Fibroblast of lung (primary cell): ENCODE measurements at regions not wholly inside any gene's neighbourhood (a gene's known extent, or its start where the extent isn't known, plus 50 kb on each side); places are given as distances from the start of the nearest gene placed in this dataset.

ENCODE experiments used
- DNase-seq, 2 donors: peaks; one replicate each; pipeline versions ENCODE4 v3.0.0 to v3.0.0-alpha.2; 2010; ENCODE audit warnings: low read depth in 2 of 2
- H2AFZ ChIP-seq: 2 replicates; pipeline ENCODE4 v1.5.1; 2012; ENCODE audit warnings: low read length, control low read depth, inconsistent platforms
- H3K27ac ChIP-seq: 2 replicates; pipeline ENCODE4 v1.5.1; 2011; ENCODE audit warnings: low read length, control low read depth; ENCODE audit not compliant: insufficient read depth
- H3K27me3 ChIP-seq: 2 replicates; pipeline ENCODE4 v1.5.1; 2011; ENCODE audit warnings: mild to moderate bottlenecking, low read length; ENCODE audit not compliant: control insufficient read depth, insufficient read depth
- H3K36me3 ChIP-seq: 2 replicates; pipeline ENCODE4 v1.5.1; 2011; ENCODE audit warnings: low read length; ENCODE audit not compliant: control insufficient read depth, insufficient read depth
- H3K4me1 ChIP-seq: 2 replicates; pipeline ENCODE4 v1.5.1; 2011; ENCODE audit warnings: low read length; ENCODE audit not compliant: control insufficient read depth, insufficient read depth; ENCODE audit errors: extremely low read depth
- H3K4me2 ChIP-seq: 2 replicates; pipeline ENCODE4 v1.5.1; 2011; ENCODE audit warnings: low read length, control low read depth; ENCODE audit not compliant: insufficient read depth; ENCODE audit errors: extremely low read depth
- H3K4me3 ChIP-seq, 4 experiments: fragments of 200-600 bp in 1 of 4; sonication (generic) in 1 of 4; replicated peaks in 1 of 4; 2 replicates each; pipeline ENCODE4 v1.5.1; 2011 to 2016; ENCODE audit warnings: low read length in 4 of 4, low read depth in 3 of 4, mild to moderate bottlenecking in 3 of 4, control low read depth in 2 of 4, inconsistent platforms in 1 of 4, mixed read lengths in 1 of 4; ENCODE audit not compliant: insufficient read depth in 1 of 4; ENCODE audit errors: control extremely low read depth in 1 of 4
- H3K79me2 ChIP-seq: 2 replicates; pipeline ENCODE4 v1.5.1; 2012; ENCODE audit warnings: mild to moderate bottlenecking, low read length, inconsistent platforms; ENCODE audit not compliant: control insufficient read depth, insufficient read depth
- H3K9ac ChIP-seq: 2 replicates; pipeline ENCODE4 v1.5.1; 2011; ENCODE audit warnings: mild to moderate bottlenecking, low read length, control low read depth; ENCODE audit not compliant: insufficient read depth
- H3K9me3 ChIP-seq: 2 replicates; pipeline ENCODE4 v1.5.1; 2012; ENCODE audit warnings: low read depth, low read length; ENCODE audit not compliant: control insufficient read depth, insufficient read depth
- H4K20me1 ChIP-seq: 2 replicates; pipeline ENCODE4 v1.5.1; 2011; ENCODE audit warnings: low read length; ENCODE audit not compliant: control insufficient read depth, insufficient read depth; ENCODE audit errors: extremely low read depth
- EZH2 ChIP-seq: IDR thresholded peaks from 2 replicates; pipeline ENCODE4 v1.5.1; 2012; ENCODE audit warnings: low read length, control low read depth, mild to moderate bottlenecking; ENCODE audit errors: missing control alignments
- TF ChIP-seq, protein P1 (sequence below), 2 donors: IDR thresholded peaks in 1 of 2; conservative IDR thresholded peaks in 1 of 2; 1 replicate in 1 of 2; 2 replicates in 1 of 2; pipeline ENCODE4 v1.5.1; 2011 to 2012; ENCODE audit warnings: low read length in 2 of 2, control low read depth in 1 of 2, inconsistent platforms in 1 of 2, low read depth in 1 of 2, mild to moderate bottlenecking in 1 of 2

GRCh38 chr15:39320886-39321285, 260.0 kb upstream of the THBS1 start:
- TF ChIP-seq EZH2: no peak
- TF ChIP-seq, protein P1, sequence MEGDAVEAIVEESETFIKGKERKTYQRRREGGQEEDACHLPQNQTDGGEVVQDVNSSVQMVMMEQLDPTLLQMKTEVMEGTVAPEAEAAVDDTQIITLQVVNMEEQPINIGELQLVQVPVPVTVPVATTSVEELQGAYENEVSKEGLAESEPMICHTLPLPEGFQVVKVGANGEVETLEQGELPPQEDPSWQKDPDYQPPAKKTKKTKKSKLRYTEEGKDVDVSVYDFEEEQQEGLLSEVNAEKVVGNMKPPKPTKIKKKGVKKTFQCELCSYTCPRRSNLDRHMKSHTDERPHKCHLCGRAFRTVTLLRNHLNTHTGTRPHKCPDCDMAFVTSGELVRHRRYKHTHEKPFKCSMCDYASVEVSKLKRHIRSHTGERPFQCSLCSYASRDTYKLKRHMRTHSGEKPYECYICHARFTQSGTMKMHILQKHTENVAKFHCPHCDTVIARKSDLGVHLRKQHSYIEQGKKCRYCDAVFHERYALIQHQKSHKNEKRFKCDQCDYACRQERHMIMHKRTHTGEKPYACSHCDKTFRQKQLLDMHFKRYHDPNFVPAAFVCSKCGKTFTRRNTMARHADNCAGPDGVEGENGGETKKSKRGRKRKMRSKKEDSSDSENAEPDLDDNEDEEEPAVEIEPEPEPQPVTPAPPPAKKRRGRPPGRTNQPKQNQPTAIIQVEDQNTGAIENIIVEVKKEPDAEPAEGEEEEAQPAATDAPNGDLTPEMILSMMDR (conservative IDR thresholded peaks at IDR 0.05 in 1 of 2, IDR thresholded peaks at IDR 0.05 in 1 of 2; ENCODE audit: low read depth in 1 of 2, low read length in 2 of 2): no peak
- H3K4me2 ChIP-seq: no peak overlapping the region
- H3K27me3 ChIP-seq: no peaks in the 10 kb centered on the region
- H3K4me3 ChIP-seq: no peak overlapping the region
- H2AFZ ChIP-seq: no peak overlapping the region
- H3K27ac ChIP-seq: no peak overlapping the region
- no peaks in the 10 kb centered on the region for H3K4me1 ChIP-seq
- H4K20me1 ChIP-seq: no peaks in the 10 kb centered on the region
- no peaks in the 10 kb centered on the region for H3K36me3 ChIP-seq
- H3K9me3 ChIP-seq: no peaks in the 10 kb centered on the region
- DNase-seq: peak; percentile 58 to 87
- no peak overlapping the region for H3K9ac ChIP-seq
- H3K79me2 ChIP-seq: no peaks in the 10 kb centered on the region

DNA sequence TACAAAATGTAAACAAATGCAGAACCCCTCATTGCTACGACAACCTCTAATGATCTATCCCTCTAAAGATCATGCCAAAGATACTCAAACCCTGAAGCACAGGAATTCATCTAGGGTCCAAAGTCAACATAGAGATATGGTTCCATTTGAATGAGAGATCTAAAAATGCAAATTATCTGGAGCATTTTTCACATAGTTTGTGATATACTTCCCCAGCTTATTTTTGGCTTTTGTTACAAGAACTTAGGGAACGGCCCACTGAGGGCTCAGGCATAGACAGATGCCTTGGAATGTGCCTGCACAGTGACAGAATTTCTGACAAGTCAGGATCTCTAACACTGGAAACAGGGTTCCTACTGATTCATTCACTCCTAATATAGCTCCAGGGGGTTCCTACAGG, 258.9 kb upstream of the THBS1 start:
- Histone ChIP-seq H3K27ac (no peak overlapping the region), H2AFZ (no peak overlapping the region)
- DNase-seq: peak in 1 of 2 donors; percentile 76

GRCh38 chr15:39323157-39323556, 257.7 kb upstream of the THBS1 start:
- no peak overlapping the region for H3K27ac ChIP-seq
- DNase-seq: no peak
- H3K4me3 ChIP-seq: no peak overlapping the region

More for the DNA sequence above, 258.9 kb upstream of the THBS1 start:
- no peaks in the 10 kb centered on the region for H3K36me3 ChIP-seq
- H3K4me1 ChIP-seq: no peaks in the 10 kb centered on the region
- H3K27me3 ChIP-seq: no peaks in the 10 kb centered on the region
- TF ChIP-seq, protein P1 (conservative IDR thresholded peaks at IDR 0.05 in 1 of 2, IDR thresholded peaks at IDR 0.05 in 1 of 2; ENCODE audit: low read depth in 1 of 2, low read length in 2 of 2): no peak
- no peak for TF ChIP-seq EZH2
- no peaks in the 10 kb centered on the region for H3K9me3 ChIP-seq
- no peaks in the 10 kb centered on the region for H3K79me2 ChIP-seq
- H4K20me1 ChIP-seq: no peaks in the 10 kb centered on the region
- H3K9ac ChIP-seq: no peak overlapping the region
- no peak overlapping the region for H3K4me3 ChIP-seq
- H3K4me2 ChIP-seq: no peak overlapping the region

More at GRCh38 chr15:39323157-39323556, 257.7 kb upstream of the THBS1 start:
- no peak overlapping the region for H2AFZ ChIP-seq
- no peak for TF ChIP-seq EZH2
- TF ChIP-seq, protein P1 (conservative IDR thresholded peaks at IDR 0.05 in 1 of 2, IDR thresholded peaks at IDR 0.05 in 1 of 2; ENCODE audit: low read depth in 1 of 2, low read length in 2 of 2): no peak
- no peaks in the 10 kb centered on the region for H3K4me1 ChIP-seq
- no peak overlapping the region for H3K4me2 ChIP-seq
- no peaks in the 10 kb centered on the region for H3K27me3 ChIP-seq
- H3K79me2 ChIP-seq: no peaks in the 10 kb centered on the region
- H3K9me3 ChIP-seq: no peaks in the 10 kb centered on the region
- H3K9ac ChIP-seq: no peak overlapping the region
- H4K20me1 ChIP-seq: no peaks in the 10 kb centered on the region
- no peaks in the 10 kb centered on the region for H3K36me3 ChIP-seq
